Activated T-helper 1 cell treated with anti-CD3 and anti-CD28 coated beads, Interleukin-12 subunit alpha, Interleukin-12 subunit beta, Interleukin-2, Interleukin-4 antibody, amounts not matched to agents 30 ng/mL and 10 ng/mL and 1 ng/mL, durations not matched to agents 14 hours and 24 hours and 36 hours (primary cell): ENCODE measurements at regions not wholly inside any gene's neighbourhood (a gene's known extent, or its start where the extent isn't known, plus 50 kb on each side); places are given as distances from the start of the nearest gene placed in this dataset.
"Not testable (repeated sequence)": the region's sequence is repeated elsewhere in the genome, so short reads cannot be mapped to it uniquely, and the experiment has no call there.

Source experiments
- DNase-seq: peaks from one replicate; pipeline ENCODE4 v3.0.0; 2021; ENCODE audit warnings: low spot score
- H3K27ac Mint-ChIP-seq: one replicate; pipeline ENCODE4 v1.8.0; 2021; ENCODE audit warnings: mild to moderate bottlenecking, mixed read lengths
- H3K27me3 Mint-ChIP-seq: one replicate; pipeline ENCODE4 v1.8.0; 2022; ENCODE audit warnings: mild to moderate bottlenecking, moderate library complexity, mixed read lengths; ENCODE audit not compliant: insufficient read depth
- H3K36me3 Mint-ChIP-seq: one replicate; pipeline ENCODE4 v1.8.0; 2021; ENCODE audit warnings: low read depth, mixed read lengths
- H3K4me1 Mint-ChIP-seq: one replicate; pipeline ENCODE4 v1.8.0; 2021; ENCODE audit warnings: low read depth, mixed read lengths
- H3K4me3 Mint-ChIP-seq: one replicate; pipeline ENCODE4 v1.8.0; 2021; ENCODE audit warnings: mild to moderate bottlenecking, moderate library complexity, mixed read lengths
- H3K9me3 Mint-ChIP-seq: one replicate; pipeline ENCODE4 v1.8.0; 2021; ENCODE audit warnings: mixed read lengths
- intact Hi-C: fragments of 100-400 bp; cut with micrococcal nuclease; formaldehyde crosslinking; loops from one replicate; pipeline ENCODE4 v1.15.1; 2024

DNA sequence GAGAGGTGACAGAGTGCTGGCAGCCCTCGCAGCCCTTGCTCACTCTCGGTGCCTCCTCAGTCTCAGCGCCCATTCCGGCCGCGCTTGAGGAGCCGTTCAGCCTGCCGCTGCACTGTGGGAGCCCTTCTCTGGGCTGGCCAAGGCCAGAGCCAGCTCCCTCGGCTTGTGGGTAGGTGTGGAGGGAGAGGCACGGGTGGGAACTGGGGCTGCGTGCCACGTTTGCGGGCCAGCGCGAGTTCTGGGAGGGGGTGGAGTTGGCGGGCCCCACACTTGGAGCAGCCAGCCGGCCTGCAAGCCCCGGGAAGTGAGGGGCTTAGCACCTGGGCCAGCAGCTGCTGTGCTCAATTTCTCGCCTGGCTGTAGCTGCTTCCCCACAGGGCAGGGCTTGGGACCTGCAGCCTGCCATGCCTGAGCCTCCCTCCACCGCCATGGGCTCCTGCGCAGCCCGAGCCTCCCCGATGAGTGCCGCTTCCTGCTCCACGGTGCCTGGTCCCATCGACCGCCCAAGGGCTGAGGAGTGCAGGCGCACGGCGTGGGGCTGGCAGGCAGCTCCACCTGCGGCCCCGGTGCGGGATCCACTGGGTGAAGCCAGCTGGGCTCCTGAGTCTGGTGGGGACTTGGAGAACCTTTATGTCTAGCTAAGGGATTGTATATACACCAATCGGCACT is 1278.1 kb downstream of the SUCLG1 start:
- H3K4me1 Mint-ChIP-seq, H3K27me3 Mint-ChIP-seq, H3K36me3 Mint-ChIP-seq, H3K27ac Mint-ChIP-seq, H3K4me3 Mint-ChIP-seq, H3K9me3 Mint-ChIP-seq, intact Hi-C loops, DNase-seq: not testable (repeated sequence)

DNA sequence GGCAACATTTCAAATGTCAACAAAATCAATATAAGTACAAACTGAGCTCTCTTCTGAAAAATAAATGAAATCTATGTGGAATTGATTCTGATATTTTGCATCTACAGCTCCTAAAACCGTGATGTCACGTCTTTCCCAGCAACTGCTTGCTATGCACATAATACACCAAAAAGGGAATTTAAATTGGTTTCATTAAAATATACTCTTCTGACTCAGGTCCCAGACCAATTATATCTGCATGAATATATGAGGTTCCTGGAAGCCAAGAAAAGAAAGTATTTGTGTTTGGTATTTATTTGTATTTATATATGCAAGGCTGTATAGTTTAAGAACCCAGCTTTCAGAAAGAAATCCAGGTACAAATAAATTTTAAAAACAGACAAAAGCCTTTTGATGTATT is 1282.5 kb downstream of the SUCLG1 start:
- no peak overlapping the region for H3K27ac Mint-ChIP-seq
- DNase-seq, result no peak
- H3K9me3 Mint-ChIP-seq, result no peaks in the 10 kb centered on the region
- H3K27me3 Mint-ChIP-seq, result no peaks in the 10 kb centered on the region
- H3K4me1 Mint-ChIP-seq, result no peaks in the 10 kb centered on the region
- intact Hi-C loops, result no loop called here
- no peaks in the 10 kb centered on the region for H3K36me3 Mint-ChIP-seq
- H3K4me3 Mint-ChIP-seq, result no peak overlapping the region

DNA sequence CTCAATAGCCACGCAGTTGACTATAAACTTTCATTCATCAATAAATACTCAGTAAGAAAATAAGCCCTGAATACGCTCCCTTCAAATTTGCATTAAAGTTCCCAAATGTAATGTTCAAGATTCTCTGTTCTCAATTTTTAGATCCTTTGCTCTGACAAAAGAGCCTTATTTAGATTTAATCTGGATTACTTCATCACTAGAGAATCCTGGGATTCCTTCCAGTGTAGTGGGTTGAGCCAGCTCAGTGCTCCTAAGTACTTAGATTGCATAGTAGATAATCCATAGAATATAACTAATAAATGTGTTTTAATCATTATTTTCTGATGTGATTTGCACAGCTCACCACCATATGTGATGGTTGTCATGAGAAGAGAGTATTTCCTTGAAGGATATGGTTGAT is 1286.2 kb downstream of the SUCLG1 start:
- Mint-ChIP-seq H3K27me3 (no peaks in the 10 kb centered on the region), H3K27ac (no peak overlapping the region), H3K4me3 (no peak overlapping the region), H3K9me3 (peaks cover 5% of the 10 kb centered on the region), H3K4me1 (no peaks in the 10 kb centered on the region), H3K36me3 (no peaks in the 10 kb centered on the region)
- intact Hi-C loops, result no loop called here
- DNase-seq, result no peak

DNA sequence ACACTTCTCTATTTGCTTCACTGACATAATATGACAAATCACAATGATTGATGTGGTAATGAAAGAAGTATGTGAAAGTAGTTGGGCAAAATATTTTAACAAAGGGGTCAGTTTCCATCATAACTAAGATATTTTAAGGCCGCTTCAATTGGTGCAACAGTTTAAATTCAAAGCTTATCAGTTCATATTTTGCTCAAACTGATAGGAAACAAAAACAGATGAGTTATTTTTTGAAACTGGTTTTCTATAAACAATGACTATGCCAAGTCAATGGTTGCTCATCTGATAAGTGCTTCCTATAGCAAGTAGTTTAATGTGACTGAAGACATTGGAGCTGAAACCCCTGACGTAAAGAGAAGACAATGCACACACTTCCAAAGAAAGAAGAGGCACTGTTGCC is 1290.7 kb downstream of the SUCLG1 start:
- Mint-ChIP-seq H3K27ac (no peak overlapping the region), H3K9me3 (peaks cover 5% of the 10 kb centered on the region), H3K4me1 (no peaks in the 10 kb centered on the region), H3K36me3 (no peaks in the 10 kb centered on the region), H3K4me3 (no peak overlapping the region), H3K27me3 (no peaks in the 10 kb centered on the region)
- intact Hi-C loops, result no loop called here
- DNase-seq, result no peak

DNA sequence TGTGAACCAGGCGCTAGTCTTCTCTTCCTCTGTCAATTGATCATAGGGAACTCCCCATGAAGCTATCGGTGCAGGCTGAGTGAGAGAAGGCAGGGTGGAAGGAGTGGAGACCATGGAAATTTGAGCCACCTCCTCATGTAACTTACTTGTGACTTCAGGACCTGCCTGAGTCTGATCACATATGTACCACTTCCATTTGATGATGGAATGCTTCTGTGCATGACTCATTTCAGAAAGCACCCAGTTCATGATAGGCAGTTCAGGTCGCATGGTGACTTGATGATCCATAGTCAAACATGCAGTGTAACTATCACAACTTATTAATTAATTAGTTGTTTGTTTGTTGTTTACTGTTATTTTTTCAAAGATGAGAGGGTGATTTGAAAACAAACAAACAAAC is 1296.7 kb downstream of the SUCLG1 start:
- Mint-ChIP-seq H3K27ac (no peak overlapping the region), H3K4me1 (no peaks in the 10 kb centered on the region)

DNA sequence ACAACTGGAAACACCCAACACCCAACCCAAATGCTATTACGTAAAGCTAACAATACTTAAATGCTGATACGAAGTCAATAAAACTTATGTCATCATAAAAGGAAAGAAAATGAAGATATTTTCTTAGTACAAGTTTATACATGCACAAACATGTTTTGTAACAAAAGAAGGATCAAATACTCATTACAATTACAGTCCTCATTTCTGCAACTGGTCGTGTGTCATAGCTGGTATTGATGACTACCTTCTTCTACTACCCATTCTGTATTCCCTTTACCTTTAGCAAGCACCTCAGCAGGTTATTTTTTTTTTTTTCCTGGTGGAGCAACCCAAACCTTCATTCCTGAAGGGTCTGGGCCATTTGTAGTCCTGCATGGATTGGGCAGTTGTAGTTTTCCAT is 1298.5 kb downstream of the SUCLG1 start:
- Mint-ChIP-seq H3K36me3 (no peaks in the 10 kb centered on the region), H3K4me3 (no peak overlapping the region), H3K4me1 (no peaks in the 10 kb centered on the region), H3K27me3 (no peaks in the 10 kb centered on the region), H3K27ac (no peak overlapping the region), H3K9me3 (no peaks in the 10 kb centered on the region)
- no peak for DNase-seq
- intact Hi-C loops, result no loop called here

More for the DNA sequence above, 1296.7 kb downstream of the SUCLG1 start:
- intact Hi-C loops, result no loop called here
- Mint-ChIP-seq H3K4me3 (no peak overlapping the region), H3K9me3 (no peaks in the 10 kb centered on the region), H3K36me3 (no peaks in the 10 kb centered on the region), H3K27me3 (no peaks in the 10 kb centered on the region)
- DNase-seq, result no peak

DNA sequence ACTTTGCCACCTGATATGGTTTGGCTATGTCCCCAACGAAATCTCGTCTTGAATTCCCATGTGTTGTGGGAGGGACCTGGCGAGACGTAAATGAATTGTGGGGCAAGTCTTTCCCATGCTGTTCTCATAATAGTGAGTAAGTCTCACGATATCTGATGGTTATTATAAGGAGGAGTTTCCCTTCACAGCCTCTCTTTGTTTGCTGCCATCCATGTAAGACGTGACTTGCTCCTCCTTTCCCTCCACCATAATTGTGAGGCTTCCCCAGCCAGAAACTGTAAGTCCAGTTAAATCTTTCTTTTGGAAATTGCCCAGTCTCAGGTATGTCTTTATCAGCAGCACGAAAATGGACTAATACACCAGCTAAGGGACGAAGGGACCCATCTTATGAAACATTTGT is 1303.3 kb downstream of the SUCLG1 start:
- Mint-ChIP-seq H3K4me3 (no peak overlapping the region), H3K4me1 (no peaks in the 10 kb centered on the region), H3K9me3 (no peaks in the 10 kb centered on the region), H3K36me3 (no peaks in the 10 kb centered on the region), H3K27me3 (no peaks in the 10 kb centered on the region), H3K27ac (no peak overlapping the region)
- no peak for DNase-seq
- intact Hi-C loops, result no loop called here

DNA sequence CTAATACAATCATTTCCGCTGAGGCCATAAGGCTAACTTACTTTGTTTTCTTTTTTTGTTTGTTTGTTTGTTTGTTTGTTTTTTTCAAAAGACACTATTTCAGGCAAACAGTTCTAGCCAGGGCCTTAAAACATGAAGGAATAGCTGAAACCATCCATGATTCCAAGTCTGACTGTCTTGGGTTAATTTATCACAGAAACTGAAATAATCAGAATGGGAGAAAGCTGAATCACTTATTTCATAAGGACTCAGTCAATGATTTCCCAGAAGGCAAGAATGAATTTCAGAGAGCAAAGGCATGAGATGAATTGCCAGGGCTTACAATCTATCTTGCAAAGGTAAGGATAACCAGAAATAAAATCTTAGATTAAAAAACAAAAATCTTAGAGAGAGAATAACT is 1315.1 kb downstream of the SUCLG1 start:
- intact Hi-C loops, result no loop called here
- Mint-ChIP-seq H3K36me3 (no peaks in the 10 kb centered on the region), H3K27me3 (no peaks in the 10 kb centered on the region), H3K27ac (no peak overlapping the region), H3K9me3 (peaks cover 11% of the 10 kb centered on the region), H3K4me3 (no peak overlapping the region), H3K4me1 (no peaks in the 10 kb centered on the region)
- DNase-seq, result no peak

DNA sequence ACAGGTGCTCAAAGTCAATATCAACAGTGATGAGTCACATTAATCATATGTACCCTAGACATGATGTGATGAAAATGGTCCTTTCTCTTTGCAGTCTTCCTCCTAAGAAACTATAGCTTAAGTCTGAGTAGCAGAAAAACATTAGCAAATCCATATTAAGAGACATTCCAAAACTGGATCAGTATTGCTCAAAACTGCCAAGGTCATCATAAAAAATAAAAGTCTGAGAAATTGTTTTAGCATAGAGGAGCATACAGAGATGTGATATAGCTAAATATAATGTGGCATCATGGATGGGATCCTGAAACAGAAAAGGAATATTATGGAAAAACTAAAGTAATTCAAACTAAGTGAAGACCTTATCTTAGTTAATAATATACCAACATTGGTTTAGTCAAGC is 1316.1 kb downstream of the SUCLG1 start:
- no peak overlapping the region for H3K27ac Mint-ChIP-seq
- no peaks in the 10 kb centered on the region for H3K36me3 Mint-ChIP-seq
- H3K4me3 Mint-ChIP-seq, result no peak overlapping the region
- H3K4me1 Mint-ChIP-seq, result no peaks in the 10 kb centered on the region
- H3K9me3 Mint-ChIP-seq, result peaks cover 11% of the 10 kb centered on the region
- DNase-seq, result no peak
- intact Hi-C loops, result no loop called here
- H3K27me3 Mint-ChIP-seq, result no peaks in the 10 kb centered on the region

DNA sequence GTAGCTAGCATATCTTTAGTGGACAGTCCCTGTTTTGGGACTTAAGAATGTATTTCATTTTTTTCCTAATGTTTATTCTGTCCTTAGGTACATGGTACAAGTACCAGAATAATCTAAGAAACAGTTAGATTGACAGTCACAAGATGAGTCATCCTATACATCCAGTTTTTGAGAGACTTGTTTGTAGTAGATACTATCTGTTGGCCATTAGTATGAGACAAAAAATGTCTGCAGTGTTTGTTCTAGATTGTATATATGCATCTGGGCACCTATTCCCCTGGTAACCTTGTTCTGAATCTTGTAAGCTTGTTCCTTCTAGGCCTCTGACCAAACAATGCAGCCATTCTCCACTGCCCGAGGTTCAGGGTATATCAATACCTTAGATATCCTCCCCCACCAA is 1343.5 kb downstream of the SUCLG1 start:
- no peak for DNase-seq
- no peaks in the 10 kb centered on the region for H3K27me3 Mint-ChIP-seq
- H3K36me3 Mint-ChIP-seq, result no peaks in the 10 kb centered on the region
- H3K4me1 Mint-ChIP-seq, result no peaks in the 10 kb centered on the region
- no peak overlapping the region for H3K4me3 Mint-ChIP-seq
- intact Hi-C loops, result no loop called here
- peaks cover 4% of the 10 kb centered on the region for H3K9me3 Mint-ChIP-seq
- no peak overlapping the region for H3K27ac Mint-ChIP-seq

DNA sequence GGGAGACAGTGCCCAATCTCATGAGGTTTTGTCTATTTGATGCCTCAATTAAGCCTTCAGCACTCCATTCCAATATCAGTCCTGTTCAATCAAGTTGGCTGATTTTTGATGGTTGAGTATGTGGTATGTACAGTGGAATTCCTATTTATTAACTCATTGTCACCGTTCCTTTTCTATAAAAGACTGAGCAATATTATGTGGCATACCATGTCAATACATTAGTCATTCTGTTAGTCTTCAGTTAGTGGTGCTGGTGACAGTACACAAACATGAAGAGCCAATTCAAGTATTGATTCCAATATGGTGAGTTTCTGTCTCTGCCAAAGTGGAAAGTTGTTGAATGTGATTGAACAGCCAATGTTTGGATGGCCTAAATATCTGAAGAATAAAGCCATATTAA is 1343.9 kb downstream of the SUCLG1 start:
- H3K9me3 Mint-ChIP-seq, result peaks cover 4% of the 10 kb centered on the region
- no peaks in the 10 kb centered on the region for H3K27me3 Mint-ChIP-seq
- no peaks in the 10 kb centered on the region for H3K4me1 Mint-ChIP-seq
- no peak overlapping the region for H3K4me3 Mint-ChIP-seq
- no peaks in the 10 kb centered on the region for H3K36me3 Mint-ChIP-seq
- DNase-seq, result no peak
- no peak overlapping the region for H3K27ac Mint-ChIP-seq
- intact Hi-C loops, result no loop called here

DNA sequence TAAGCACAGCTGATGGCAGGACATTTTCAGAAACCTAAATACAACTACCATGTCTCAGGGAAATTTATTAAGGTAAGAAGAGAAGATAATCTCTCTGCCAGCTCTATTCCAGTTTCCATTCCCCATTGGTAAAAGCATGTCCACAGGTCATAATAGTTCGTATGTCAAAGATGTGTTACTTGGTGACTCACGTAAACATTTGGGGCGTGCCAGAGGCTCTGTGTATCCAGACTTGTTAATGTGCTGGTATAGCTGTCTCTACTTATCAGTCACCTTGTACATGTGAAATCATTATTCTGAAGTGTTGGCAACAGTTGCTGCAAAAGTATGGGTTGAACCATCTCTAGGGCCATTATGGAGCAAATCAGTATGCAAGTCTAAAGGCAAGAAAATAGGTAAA is 1345.1 kb downstream of the SUCLG1 start:
- Mint-ChIP-seq H3K9me3 (peaks cover 4% of the 10 kb centered on the region), H3K36me3 (no peaks in the 10 kb centered on the region), H3K4me3 (no peak overlapping the region), H3K27me3 (no peaks in the 10 kb centered on the region), H3K27ac (no peak overlapping the region), H3K4me1 (no peaks in the 10 kb centered on the region)
- no peak for DNase-seq
- intact Hi-C loops, result no loop called here

DNA sequence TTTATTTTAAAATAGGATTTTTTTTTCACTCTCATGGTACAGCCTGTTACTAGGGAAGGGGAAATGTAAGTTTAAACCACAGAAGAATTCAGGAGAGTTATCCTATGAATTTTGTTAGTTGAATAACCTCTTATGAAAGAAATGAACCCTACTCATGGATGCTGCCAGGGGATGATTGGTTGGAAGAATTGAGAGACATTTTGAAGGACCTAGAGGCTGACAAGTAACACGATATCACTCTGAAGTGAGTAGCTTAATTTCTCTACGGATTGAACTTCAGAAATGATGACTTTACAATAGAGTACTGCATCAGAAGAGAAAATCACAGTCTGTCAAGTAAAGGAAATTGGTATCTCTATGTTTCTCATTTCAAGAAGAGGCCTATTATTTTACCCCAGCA is 1346.2 kb downstream of the SUCLG1 start:
- H3K4me3 Mint-ChIP-seq, result no peak overlapping the region
- intact Hi-C loops, result no loop called here
- no peak overlapping the region for H3K27ac Mint-ChIP-seq
- H3K36me3 Mint-ChIP-seq, result no peaks in the 10 kb centered on the region
- peaks cover 4% of the 10 kb centered on the region for H3K9me3 Mint-ChIP-seq
- DNase-seq, result no peak
- H3K4me1 Mint-ChIP-seq, result no peaks in the 10 kb centered on the region
- H3K27me3 Mint-ChIP-seq, result no peaks in the 10 kb centered on the region

DNA sequence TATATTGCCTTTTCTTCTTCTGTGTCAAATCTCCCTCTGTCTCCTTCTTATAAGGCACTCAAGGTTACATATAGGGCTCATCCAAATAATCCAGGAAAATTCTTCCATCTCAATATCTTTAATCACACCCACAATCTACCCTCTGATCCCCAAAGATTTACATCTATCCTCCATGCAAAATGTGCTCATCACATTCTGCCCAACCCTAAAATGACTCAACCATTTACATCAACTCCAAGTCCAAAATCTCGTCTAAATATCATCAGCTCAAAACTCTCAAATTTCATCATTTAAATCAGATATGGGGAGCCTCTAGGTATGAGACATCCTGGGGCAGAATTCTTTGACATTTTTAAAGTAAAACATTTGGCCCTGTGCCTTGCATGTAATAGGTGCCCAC is 1349.8 kb downstream of the SUCLG1 start:
- H3K36me3 Mint-ChIP-seq, result no peaks in the 10 kb centered on the region
- intact Hi-C loops, result no loop called here
- H3K4me1 Mint-ChIP-seq, result no peaks in the 10 kb centered on the region
- DNase-seq, result no peak
- peaks cover 12% of the 10 kb centered on the region for H3K9me3 Mint-ChIP-seq
- H3K4me3 Mint-ChIP-seq, result no peak overlapping the region
- no peak overlapping the region for H3K27ac Mint-ChIP-seq
- no peaks in the 10 kb centered on the region for H3K27me3 Mint-ChIP-seq
